WTC11 (cell line): ENCODE measurements at regions not wholly inside any gene's neighbourhood (a gene's known extent, or its start where the extent isn't known, plus 50 kb on each side); places are given as distances from the start of the nearest gene placed in this dataset.

ENCODE experiments used
- FOXP1 ChIP-seq: sonication (generic); formaldehyde crosslinking; IDR thresholded peaks from 2 replicates; pipeline ENCODE4 v1.8.0; 2022; ENCODE audit warnings: missing genetic modification reagents, mild to moderate bottlenecking, moderate library complexity, borderline replicate concordance
- NR2C2 ChIP-seq: sonication (generic); formaldehyde crosslinking; IDR thresholded peaks from 2 replicates; pipeline ENCODE4 v1.8.0; 2022; ENCODE audit warnings: mild to moderate bottlenecking, missing genetic modification reagents
- RELA ChIP-seq: sonication (generic); formaldehyde crosslinking; IDR thresholded peaks from 2 replicates; pipeline ENCODE4 v1.8.1; 2022; ENCODE audit warnings: missing genetic modification reagents, mild to moderate bottlenecking, borderline replicate concordance
- ZNF396 ChIP-seq: fragments of 250-450 bp; sonication (Bioruptor Pico); IDR thresholded peaks from 2 replicates; pipeline ENCODE4 v1.8.0; 2021; ENCODE audit warnings: mild to moderate bottlenecking, moderate library complexity, borderline replicate concordance
- TF ChIP-seq, protein P1 (sequence below): fragments of 200-600 bp; IDR thresholded peaks from 2 replicates; pipeline ENCODE4 v1.8.0; 2022; ENCODE audit warnings: antibody characterized with exemption
- TF ChIP-seq, protein P2 (sequence below): fragments of 250-450 bp; sonication (Bioruptor Pico); IDR thresholded peaks from 2 replicates; pipeline ENCODE4 v1.9.0; 2021; ENCODE audit warnings: moderate library complexity, mild to moderate bottlenecking, inconsistent platforms, borderline replicate concordance
- TF ChIP-seq, protein P3 (sequence below): sonication (generic); formaldehyde crosslinking; IDR thresholded peaks from 2 replicates; pipeline ENCODE4 v1.8.0; 2023; ENCODE audit warnings: missing genetic modification reagents

DNA sequence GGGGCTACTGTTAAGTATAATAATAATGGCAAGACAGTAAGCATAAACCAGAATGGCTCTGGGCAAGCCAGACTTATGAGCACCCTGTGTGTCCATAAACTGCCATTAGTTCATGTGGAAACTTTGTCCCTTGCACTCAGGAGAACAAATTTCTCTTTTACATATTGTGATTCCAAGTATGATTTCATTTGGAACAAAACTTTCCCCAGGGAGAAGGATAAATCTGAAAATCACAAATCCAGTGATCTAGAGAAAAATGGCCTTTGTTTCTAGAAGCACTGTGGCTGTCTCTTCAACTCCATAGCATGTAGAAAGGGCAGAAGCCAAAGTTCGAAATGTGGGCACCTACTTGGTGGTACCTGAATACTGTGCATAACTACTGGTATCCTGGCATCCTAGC lies 823.7 kb upstream of the SOX11 start:
- TF ChIP-seq RELA (CRISPR knock-in tag) (no peak), ZNF396 (CRISPR knock-in tag) (no peak), NR2C2 (no peak), FOXP1 (CRISPR knock-in tag) (no peak)
- TF ChIP-seq, protein P1, sequence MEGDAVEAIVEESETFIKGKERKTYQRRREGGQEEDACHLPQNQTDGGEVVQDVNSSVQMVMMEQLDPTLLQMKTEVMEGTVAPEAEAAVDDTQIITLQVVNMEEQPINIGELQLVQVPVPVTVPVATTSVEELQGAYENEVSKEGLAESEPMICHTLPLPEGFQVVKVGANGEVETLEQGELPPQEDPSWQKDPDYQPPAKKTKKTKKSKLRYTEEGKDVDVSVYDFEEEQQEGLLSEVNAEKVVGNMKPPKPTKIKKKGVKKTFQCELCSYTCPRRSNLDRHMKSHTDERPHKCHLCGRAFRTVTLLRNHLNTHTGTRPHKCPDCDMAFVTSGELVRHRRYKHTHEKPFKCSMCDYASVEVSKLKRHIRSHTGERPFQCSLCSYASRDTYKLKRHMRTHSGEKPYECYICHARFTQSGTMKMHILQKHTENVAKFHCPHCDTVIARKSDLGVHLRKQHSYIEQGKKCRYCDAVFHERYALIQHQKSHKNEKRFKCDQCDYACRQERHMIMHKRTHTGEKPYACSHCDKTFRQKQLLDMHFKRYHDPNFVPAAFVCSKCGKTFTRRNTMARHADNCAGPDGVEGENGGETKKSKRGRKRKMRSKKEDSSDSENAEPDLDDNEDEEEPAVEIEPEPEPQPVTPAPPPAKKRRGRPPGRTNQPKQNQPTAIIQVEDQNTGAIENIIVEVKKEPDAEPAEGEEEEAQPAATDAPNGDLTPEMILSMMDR: no peak
- TF ChIP-seq, protein P2, sequence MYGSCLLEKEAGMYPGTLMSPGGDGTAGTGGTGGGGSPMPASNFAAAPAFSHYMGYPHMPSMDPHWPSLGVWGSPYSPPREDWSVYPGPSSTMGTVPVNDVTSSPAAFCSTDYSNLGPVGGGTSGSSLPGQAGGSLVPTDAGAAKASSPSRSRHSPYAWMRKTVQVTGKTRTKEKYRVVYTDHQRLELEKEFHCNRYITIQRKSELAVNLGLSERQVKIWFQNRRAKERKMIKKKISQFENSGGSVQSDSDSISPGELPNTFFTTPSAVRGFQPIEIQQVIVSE (CRISPR knock-in tag): no peak
- TF ChIP-seq, protein P3, sequence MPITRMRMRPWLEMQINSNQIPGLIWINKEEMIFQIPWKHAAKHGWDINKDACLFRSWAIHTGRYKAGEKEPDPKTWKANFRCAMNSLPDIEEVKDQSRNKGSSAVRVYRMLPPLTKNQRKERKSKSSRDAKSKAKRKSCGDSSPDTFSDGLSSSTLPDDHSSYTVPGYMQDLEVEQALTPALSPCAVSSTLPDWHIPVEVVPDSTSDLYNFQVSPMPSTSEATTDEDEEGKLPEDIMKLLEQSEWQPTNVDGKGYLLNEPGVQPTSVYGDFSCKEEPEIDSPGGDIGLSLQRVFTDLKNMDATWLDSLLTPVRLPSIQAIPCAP (CRISPR knock-in tag): no peak
